SIG-M5 treated with dmso at 0.1 percent for 504 hours (cell line): ENCODE measurements at regions not wholly inside any gene's neighbourhood (a gene's known extent, or its start where the extent isn't known, plus 50 kb on each side); places are given as distances from the start of the nearest gene placed in this dataset.

Experiments
- DNase-seq: peaks from one replicate; lab custom pipeline; 2025; ENCODE audit not compliant: unreplicated experiment; lab: John Stamatoyannopoulos, UW

DNA sequence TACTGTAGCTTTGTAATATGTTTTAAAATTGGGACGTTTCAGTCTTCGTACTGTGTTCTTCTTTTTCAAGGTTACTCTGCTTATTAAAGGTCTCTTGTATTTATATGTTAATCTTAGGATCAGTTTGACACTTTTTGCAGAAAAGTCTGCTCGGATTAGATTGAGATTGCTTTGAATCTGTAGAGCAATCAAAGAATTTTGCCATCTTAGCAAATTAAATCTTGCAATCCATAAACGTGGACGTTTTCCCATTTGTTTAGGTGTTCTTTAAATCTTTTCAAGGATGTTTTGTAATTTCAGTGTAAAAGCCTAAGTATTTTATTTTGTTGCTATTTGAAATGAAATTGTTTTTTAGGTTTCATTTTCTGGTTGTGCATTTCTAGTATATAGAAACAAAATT is 78.0 kb upstream of the GTSF1L start:
- no peak for DNase-seq

- no peak for DNase-seq
Measured at GRCh38 chr20:43803276-43803675, 76.5 kb upstream of the GTSF1L start.

DNA sequence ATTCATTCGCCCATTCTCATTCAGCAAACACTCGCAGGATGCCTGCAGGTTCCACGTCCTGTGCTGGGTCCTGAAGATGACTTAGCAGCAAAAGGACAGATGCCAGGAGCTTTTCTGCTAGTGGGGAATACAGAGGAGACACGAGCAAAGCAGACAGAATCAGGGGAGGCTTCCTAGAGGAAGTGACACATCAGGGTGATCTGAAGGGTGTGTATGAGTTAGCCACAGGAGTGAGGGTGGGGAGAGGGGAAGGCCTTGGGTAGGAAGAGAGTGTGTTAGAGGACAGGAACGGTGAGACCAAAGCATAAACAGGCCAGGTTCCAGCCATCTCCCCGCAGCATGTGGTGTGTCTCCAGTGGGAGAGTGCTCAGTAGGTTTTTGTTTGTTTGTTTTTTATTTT is 73.4 kb upstream of the GTSF1L start:
- no peak for DNase-seq

GRCh38 chr20:43799741-43800140 is 72.9 kb upstream of the GTSF1L start:
- DNase-seq = no peak

- no peak for DNase-seq
Measured at GRCh38 chr20:43799150-43799711, 72.4 kb upstream of the GTSF1L start.

DNA sequence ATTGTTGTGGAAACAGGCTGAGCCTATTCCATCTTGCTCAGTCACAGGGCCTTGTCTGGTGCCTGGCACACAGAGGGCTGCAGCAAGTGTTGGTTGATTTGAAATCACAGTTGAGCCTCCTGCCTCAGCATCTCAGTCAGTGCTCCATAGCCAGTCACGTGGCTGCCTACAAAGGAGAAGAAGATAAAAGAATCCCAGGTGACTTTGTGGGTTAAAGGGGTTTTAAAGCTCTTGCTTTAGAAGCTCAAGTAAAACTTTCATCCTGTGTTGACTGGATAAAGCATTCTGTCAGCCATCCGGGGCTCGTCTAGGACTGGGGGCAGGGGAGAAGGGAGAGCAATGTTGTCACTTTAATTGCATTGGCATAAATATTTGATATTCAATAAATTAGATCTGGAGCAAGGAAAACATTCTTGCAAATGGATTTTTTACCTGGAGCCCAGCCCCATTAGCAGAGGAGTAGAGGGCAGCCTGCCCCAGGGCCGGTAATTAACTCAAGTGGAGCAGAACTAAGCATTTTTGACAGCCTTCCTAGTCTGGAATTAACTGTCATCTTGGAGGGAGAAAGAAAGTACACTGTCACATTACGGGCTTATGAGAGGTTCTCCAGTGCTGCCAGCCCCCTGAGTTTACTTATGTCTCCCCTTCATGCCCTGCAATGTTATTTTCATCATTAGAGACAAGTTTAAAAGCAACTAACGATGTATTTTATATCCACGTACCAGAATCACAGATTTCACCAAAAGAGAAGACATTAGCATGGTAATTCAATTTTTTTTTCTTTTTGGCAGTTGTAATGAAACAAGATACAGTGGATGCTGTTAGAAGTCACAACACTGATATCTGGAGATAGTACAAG is 71.7 kb upstream of the GTSF1L start:
- no peak for DNase-seq

- no peak for DNase-seq
Measured at GRCh38 chr20:43794326-43794725, 67.5 kb upstream of the GTSF1L start.

- no peak for DNase-seq
Measured at GRCh38 chr20:43789593-43789992, 62.8 kb upstream of the GTSF1L start.

GRCh38 chr20:43787937-43788336 is 61.1 kb upstream of the GTSF1L start:
- DNase-seq = no peak

GRCh38 chr20:43786885-43787284 is 60.1 kb upstream of the GTSF1L start:
- DNase-seq = no peak

- DNase-seq = no peak
Measured at GRCh38 chr20:43781215-43781614, 54.4 kb upstream of the GTSF1L start.

- DNase-seq = no peak
Measured at GRCh38 chr20:43778375-43778774, 51.6 kb upstream of the GTSF1L start.

GRCh38 chr20:43776691-43777090 is 49.9 kb upstream of the GTSF1L start:
- no peak for DNase-seq
